Superior temporal gyrus (tissue), 1 donor: ENCODE measurements at regions not wholly inside any gene's neighbourhood (a gene's known extent, or its start where the extent isn't known, plus 50 kb on each side); places are given as distances from the start of the nearest gene placed in this dataset.
A peak's percentile ranks its signal among the peaks of the same experiment; 100 is the strongest.

Experiments used
- DNase-seq: peaks from one replicate; pipeline ENCODE4 v3.0.0-alpha.2; 2016; ENCODE audit errors: extremely low spot score

DNA sequence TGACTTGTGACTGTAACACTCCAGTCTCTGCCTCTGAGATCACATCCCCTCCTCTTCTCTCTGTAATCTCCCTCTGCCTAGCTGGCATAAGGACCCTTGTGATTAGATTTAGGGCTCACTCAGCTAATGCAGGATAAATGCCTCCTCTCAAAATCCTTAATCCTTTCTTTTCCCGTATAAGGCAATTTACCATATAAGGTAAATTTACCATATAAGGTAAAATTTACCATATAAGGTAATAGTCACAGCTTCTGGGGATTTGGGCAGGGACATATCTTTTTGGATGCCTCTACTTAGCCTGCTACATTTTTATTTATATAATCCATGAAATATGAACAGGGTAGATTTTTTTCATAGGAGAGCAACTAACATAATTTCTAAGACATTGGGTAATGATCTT is 318.0 kb upstream of the PUM3 start:
- no peak for DNase-seq

DNA sequence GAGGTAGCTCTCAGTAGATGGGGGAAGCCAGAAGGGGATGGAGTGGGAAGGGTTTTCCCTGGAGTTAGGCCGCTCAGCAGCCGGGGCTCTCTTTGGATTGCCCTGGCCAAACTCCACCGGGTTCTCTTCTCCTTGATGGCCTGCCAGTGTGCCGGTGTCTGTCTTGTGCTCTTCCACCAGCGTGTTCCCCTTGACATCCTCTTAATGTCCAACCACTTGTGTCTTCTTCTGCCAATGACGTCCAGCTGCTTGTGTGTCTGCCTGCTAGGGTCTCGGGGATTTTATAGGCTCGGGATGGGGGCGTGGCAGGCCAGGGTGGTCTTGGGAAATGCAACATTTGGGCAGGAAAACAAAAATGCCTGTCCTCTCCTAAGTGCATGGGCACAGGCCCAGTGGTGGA is 313.1 kb upstream of the PUM3 start:
- no peak for DNase-seq

DNA sequence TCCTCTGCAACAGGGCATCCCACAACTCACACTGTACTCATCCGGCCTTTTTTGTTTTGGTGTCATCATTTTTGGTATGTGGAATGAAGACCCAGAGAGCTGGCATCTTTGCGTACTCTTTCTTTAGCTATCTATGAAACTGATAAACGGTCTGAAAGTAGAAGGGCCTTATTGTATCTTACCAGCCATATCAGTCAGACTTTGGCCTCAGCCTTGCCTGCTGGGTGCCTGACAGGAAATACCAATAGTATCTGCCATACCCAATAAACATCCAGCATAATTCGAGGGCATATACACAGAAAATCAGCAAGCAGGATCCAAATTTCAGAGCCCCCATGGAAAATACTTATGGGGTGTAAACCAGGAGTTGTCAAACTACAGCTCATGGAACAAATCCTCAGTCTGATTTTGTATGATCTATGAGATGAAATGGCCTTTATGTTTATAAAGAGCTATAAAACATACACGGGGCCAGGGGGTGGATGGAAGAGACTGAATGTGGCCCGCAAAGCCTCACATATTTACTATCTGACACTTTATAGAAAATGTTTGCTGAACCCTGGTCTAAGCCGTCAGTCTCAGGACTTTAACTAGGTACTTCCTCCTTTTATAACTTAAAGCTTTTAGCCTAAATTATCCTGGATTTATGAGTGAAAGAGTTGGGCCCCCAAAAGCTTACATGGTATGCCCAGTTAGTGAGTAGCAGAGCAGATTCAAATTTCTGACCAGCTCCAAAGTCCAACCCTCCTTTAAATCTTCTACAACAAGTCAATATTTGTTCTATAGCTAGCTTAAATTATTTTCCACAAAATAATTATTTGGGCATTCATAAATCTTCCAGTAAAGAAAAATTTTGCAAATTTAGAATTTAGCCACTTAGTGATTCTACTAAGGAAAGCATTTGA is 308.0 kb upstream of the PUM3 start:
- DNase-seq: no peak

DNA sequence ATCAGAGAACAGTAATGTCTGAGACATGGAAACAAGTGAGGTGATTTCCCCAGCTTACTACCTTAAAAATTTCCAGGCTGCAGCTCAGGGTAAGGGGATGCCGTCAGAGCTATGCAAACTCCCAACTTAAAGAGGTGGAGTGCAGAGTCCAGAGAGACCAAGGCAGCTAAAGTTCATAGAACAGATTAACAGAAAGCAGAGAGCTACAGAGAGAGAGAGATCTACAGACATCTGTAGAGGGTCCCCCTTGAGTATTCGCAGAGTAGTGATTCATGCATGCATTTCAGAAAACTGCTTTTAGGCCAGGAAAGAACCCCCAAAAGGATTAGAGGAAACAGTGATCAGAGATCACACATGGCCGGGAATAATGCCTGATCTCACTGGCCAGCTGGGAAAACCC is 306.2 kb upstream of the PUM3 start:
- no peak for DNase-seq

DNA sequence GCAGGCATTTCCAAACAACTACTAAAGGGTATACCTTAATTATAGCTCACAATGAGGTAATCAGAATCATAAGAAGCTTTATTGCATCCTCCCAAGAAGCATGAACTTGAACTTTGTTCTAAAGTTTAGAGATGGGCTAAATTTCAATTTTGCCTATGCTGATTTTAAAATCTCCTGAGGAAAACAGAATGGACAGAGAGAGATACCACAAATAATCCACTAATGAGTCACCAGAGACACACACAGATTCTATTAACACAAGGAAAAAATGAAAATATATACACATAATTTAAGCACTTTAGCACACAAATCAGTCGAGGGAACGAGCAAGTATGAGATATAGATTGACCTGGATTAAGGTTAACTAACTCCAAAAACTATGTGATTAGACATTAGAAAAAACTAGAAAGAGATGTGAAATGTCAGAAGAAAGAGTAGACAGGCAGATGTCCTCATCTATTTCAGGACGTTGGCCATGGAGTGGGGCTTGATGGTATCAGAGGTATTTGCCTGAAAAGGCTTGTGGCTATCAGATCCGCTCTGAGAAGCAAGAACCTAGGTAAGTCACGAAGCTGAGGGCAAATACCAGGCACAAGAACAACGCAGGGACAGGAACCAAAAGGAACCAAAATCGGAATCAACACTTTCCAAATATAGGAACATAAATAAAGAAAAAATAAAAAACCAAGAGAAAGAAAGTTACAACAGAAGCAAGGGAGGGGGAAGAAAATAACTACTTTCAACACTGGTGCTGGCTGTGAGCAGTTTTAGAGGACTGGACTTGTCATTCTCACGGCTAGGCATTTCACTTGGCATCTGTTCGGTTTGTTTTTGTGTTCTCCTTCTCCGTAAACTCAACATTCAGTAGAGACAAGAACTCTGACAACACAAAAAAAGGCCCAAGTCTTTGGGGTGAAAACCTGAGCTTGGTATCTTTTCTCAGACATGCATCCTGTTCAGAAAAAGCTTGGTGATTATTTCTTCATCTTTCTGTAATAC is 294.6 kb upstream of the PUM3 start:
- DNase-seq: no peak

DNA sequence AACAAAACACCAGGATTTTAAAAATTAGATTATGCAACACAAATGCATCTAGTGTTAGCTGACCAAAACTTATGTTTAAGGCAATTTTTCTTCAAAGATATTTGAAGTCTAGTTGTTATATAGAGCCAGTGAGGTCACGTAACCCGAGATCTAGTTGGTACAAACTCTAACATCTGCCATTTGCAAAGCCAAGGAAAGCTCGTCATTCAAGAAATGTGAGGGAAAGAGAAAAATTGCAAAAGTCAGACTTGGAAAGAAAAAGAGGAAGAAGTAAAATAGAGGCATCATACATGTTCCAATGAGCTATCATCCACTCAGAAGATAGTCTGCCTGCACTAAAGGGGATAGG is 293.4 kb upstream of the PUM3 start:
- no peak for DNase-seq

DNA sequence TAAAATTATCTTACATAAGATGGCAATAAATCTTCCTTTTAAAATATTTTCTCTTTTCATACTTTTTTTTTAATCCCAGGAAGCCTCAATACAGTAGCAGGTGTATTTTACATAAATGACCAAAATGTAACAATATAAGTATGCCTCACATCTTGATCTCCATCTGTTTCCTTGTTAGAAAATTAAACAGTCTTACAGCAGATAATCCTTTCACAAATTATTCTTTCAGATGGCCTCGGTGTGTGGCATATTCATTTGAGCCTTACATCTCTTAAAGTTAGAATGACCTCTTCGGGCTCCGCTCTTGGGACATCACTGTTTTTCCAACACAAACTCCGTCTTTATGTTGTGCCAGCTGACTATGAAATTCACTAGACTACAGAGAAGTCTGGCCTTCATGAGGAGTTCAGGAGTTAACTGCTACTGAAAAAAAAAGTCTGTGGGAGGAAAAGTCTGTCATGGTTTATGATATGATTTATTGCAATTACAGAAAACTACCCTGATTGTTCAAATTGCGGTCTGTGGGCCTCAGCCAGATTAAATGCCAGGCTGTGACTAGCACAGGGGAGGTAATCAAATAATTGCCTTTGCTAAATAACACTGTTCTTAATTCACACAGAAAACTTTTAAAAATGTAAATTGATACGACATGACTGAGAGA is 292.9 kb upstream of the PUM3 start:
- DNase-seq: no peak

DNA sequence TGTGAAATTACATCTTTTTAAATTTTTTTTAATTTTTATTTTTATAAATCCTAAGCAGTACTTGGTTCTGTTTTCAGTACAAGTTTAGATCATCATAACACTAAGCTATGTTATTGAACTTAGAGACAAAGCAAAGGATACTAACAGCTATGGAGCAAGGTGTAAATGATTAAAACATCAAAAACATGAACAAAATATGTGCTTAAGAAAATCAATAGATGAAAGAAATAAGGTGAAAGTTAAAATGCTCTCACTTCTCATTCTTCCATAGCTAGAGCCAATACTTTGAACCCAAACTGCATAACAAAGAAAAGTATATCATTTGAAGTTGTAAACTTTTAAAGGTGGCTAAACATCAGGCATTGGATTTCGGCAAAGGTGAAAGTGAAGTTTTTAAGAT is 292.3 kb upstream of the PUM3 start:
- DNase-seq: no peak

DNA sequence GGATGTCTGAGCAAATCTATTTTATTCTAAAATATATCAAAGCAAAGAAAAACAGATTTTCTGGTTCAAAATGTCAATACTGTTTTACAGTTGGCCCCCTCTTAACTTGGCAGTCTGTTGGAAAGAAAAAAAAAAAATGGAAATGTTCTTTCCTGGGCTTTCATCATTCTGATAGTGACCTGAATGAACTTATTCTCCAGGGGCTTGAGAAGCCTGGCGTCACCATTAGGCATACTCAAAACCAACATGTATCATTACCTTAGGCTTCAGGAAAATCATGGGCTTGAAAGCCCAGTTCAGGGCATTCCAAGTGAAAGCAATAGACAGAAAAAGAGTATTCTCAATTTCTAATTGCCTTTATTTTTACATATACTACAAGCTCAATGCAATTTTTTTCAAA is 283.7 kb upstream of the PUM3 start:
- DNase-seq: no peak

DNA sequence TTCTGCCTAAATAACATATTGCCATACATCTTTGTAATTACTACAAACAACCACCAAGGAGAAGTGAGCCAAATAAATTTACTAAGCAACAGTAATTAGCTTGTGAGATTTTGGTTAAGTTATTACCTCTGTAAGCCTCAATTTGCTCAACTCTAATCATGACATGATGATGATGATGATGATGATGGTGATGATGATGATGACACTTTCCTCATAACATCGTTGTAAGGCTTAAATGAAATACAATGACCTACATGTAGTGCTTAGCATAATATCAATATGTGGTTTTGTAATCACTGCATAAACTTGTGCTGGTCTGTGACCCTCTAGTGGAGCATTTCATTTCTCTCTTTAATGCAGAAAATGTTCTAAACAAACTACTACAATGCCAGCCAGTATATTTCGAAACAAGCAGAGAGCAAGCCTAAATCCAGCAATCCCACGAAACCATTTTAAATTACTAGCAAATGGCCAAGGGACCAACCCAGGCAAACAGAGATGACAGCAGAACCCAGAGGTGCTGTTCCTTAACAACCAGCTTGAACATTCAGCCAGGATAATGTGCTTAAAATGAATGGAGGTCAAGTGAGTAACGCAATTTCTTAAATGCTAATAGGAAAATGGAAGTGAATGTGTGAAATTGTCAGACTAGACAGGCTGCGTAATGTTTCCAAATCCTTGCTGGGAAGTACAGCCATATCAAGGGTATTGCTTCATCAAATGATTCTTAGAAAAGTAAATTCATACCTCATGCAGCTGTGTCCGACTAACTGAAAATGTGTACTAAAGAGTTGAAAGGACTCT is 281.9 kb upstream of the PUM3 start:
- DNase-seq: no peak

DNA sequence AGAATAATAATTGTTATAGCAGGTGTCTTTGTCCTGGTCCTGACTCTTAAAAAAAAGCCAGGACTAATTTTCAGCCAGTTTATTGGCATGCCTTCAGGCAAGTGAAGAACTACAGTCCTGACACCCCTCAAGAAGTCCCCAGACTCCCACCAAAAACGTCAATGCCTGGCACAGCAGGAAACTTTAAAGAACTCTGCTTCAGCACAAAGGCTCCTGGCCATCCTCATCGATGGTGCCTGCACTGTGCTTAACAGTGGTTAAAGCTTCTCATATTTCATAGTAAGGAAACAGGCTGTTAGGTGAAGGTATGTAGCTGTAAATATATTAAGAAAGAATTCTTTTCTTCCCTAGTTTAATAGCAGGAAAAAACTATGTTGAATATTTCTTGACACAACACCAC is 280.1 kb upstream of the PUM3 start:
- no peak for DNase-seq

DNA sequence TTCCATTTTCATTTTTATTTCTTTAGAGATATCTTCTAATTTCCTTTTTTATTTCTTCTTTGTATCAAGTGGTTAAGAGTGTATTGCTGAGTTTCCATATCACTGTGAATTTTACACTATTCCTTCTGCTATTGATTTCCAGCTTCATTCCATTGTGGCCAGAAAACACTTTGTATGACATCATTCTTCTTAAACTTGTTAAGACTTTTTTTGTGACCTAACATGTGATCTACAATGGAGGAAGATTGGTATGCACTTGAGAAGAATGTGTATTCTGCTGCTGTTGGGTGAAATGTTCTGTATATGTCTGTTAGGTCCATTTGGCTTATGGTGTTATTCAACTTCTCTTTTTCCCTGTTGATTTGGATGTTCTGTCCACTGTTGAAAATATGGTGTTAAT is 274.2 kb upstream of the PUM3 start:
- no peak for DNase-seq

DNA sequence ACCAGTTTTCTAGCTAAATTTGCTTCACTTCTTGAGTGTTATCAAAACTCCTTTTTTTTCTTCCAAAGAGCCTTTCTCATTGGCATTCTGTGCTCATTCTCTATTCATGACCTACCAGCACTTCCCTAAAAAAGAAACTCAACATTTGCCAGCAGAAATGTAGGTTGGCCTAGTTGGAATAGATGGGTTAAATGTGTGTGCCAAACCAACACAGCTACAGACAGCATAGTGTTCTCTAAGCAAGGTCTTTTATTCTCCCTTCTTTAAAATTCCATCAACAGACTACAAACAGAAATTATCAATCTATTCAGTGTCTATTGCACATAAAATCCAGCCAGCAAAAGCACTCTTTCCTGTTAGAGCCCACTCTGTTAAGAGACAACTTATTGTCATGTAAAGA is 255.8 kb upstream of the PUM3 start:
- DNase-seq: peak; percentile 60

DNA sequence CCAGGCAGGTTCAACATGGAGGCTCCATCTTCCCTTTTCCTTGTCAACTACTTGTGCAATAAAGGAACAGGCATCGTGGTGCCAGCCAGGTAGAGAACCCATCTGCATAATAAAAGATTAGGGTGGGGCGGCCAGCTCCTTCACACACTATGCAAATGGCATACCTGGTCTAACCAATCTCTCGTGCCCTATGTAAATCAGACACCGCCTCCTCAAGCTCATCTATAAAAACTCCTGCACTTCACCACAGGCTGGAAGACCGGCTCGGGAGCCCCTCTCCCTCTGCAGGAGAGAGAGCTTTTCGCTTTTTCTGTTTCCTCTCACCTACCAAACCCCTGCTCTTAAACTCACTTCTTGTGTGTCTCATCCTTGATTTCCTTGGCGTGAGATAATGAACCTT is 244.3 kb upstream of the PUM3 start:
- DNase-seq: no peak

DNA sequence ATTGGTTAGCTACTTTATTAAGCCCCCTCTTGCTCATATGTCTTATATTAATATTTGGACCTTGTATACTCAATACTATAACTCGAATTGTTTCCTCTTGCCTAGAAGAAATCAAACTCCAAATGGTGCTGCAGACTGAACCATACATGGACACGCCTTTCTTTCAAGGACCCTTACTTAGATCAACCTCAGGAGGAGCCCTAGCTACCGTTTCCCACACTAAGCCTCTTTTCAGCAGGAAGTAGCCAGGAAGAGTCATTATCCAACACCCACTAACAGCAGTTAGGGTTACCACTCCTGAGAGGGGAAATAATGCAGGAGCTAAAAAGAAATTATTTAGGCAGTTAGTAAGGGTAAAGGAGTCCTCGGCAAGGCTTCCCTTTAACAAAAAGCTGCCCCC is 243.8 kb upstream of the PUM3 start:
- DNase-seq: no peak

DNA sequence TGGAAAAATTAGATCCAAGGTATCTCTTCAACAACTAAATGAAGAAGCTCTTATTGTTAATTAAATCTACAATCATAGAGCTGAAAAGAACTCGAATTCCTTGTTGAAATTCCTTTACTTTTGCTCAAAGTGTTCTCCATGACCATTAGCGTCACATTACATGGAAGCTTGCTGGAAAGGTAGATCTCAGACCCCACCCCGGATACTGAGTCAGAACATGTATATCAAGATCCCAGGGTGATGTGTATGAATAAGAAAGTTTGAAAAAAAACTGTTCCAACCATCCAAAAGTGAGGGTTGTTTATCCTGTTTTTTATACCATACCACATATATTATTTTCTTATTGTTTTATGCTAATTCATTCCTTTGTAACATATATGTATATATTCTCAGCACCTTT is 237.1 kb upstream of the PUM3 start:
- no peak for DNase-seq

DNA sequence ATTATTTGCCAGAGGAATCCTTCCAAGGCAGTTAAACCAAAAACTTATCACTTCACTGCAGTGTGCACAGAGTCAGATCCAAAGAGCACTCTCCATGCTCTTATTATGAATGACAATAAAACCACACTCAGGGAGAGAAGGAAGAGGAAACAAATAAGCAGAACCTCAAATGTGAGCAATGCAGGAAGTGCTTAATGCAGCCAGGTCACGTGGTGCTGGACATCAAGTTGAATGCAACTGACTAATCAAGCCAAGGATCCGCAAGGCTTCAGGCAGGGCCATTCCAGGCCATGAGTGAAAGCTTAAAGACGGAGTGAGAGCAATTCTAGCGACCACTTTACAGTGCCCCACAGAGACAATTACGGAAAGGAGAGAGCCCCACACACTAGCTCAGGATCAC is 230.4 kb upstream of the PUM3 start:
- DNase-seq: no peak

DNA sequence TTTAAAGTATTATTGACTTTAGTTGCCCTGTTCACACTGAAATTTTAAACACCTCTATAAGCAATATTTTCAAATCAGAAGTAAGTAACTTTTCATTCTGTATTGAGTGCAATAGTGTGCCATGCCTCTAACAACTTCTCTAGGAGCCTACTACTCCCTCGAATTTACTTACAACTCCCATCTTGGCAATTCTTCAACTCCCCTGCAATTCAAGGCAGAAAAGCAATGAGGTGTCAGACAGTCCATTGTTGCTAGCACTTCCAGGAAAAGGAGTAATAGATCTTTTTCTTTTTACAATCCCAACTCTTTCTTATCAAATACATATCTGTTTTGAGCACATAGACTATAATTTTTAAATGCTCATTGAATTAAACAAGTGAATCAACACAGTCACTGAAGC is 222.7 kb upstream of the PUM3 start:
- DNase-seq: no peak

DNA sequence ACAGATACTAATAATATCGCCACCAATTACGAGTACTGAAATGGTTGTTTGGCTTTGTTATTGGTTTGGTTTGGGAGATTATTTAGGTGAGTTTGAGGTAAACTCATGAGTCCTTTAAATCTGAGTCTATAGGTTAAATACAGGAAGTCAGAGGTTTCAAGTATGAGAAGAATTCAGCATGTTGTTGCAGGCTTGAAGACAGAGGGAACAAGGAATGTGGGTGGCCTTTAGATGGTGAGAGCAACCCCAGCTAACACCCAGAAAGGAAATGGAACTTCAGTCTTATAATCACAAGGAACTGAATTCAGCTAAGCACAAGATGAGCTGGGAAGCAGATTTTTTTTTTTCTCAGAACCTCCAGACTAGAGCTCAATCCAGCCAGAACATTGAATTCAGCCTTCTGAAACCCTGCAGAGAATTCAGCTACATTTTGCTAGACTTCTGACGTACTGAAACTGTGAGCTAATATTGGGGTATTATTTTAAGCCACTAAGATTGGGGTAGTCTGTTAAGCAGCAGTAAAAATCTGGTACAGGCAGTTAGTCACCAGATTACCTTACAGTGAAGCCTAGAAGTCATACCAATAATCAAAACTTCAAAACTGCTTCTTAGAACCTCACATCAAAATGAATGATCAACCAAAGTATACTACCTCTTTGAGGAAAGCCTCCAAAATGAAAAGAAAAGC is 216.0 kb upstream of the PUM3 start:
- DNase-seq: no peak

DNA sequence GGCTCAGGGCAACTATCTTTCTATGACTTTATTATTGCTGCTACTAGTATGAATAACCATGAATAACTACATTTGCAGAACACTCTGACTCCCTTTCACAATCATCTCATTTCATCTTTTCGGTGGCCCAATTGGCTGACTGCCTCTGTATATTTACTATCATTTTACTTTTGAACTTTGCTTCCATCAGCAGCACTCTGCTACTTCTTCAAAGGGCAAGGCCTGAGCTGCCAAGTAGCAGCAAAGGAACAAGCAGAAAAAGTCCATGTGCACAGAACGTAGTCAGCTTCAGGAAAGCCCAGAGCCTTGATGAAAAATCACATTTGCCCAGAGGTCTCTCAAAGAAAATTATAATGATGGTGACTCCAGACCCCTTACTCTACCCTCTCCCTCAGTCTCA is 214.5 kb upstream of the PUM3 start:
- DNase-seq: no peak

DNA sequence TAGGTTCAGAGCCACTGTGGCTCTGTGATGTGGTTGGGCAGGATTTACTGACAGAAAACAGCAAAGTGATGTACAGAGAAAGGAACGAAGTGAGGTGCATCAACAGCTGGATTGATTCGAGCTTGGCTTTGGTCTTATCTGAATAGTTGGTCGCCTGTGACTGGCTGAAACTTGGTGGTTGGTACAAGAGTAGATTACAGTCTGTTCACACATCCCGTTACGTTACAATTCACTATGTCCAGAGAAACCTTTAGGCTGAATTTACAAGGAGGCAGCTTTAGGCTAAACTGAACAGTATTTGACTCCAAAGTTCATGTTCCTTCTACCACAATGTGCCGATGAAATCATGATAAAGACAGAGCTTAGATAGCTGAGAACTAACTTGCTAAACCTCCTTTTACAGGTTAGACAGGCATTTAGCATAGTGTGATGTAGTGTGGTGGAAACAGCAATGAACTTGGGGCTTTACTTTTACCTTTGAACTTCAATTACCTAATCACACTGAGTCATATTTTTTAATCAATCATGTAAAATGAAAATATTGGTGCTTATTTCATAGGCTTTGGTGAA is 210.2 kb upstream of the PUM3 start:
- no peak for DNase-seq
